Fibroblast of pulmonary artery (primary cell): ENCODE measurements at regions not wholly inside any gene's neighbourhood (a gene's known extent, or its start where the extent isn't known, plus 50 kb on each side); places are given as distances from the start of the nearest gene placed in this dataset.

Experiments used
- DNase-seq: peaks from one replicate; pipeline ENCODE4 v3.0.0-alpha.2; 2010; ENCODE audit warnings: low read depth
- H3K4me3 ChIP-seq: replicated peaks from 2 replicates; pipeline ENCODE4 v1.5.1; 2011; ENCODE audit warnings: low read depth, mild to moderate bottlenecking, control low read depth, low read length, moderate library complexity
- TF ChIP-seq, protein P1 (sequence below): IDR thresholded peaks from 2 replicates; pipeline ENCODE4 v1.5.1; 2011; ENCODE audit warnings: mild to moderate bottlenecking, control low read depth, low read length, inconsistent platforms; ENCODE audit errors: missing control alignments

DNA sequence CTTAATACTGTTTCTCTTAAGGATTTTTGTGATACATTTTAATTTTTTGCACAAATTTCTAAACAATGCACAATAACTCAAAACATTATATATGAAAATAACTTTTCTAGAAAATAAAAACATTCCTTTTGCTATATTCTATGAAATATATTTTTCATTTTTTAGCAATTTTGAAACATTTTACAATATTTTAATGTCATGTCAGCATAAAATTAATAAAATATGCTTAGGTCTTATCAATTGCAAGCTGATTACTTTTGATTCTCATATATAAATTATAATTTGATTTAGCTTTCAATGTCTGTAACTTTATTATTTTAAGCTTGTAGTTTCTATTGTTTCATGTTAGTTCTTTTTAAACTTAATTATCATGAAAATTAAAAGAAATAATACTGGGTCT, 898.7 kb downstream of the TMEM182 start:
- no peak for DNase-seq
- TF ChIP-seq, protein P1, sequence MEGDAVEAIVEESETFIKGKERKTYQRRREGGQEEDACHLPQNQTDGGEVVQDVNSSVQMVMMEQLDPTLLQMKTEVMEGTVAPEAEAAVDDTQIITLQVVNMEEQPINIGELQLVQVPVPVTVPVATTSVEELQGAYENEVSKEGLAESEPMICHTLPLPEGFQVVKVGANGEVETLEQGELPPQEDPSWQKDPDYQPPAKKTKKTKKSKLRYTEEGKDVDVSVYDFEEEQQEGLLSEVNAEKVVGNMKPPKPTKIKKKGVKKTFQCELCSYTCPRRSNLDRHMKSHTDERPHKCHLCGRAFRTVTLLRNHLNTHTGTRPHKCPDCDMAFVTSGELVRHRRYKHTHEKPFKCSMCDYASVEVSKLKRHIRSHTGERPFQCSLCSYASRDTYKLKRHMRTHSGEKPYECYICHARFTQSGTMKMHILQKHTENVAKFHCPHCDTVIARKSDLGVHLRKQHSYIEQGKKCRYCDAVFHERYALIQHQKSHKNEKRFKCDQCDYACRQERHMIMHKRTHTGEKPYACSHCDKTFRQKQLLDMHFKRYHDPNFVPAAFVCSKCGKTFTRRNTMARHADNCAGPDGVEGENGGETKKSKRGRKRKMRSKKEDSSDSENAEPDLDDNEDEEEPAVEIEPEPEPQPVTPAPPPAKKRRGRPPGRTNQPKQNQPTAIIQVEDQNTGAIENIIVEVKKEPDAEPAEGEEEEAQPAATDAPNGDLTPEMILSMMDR, result no peak
- no peak overlapping the region for H3K4me3 ChIP-seq

DNA sequence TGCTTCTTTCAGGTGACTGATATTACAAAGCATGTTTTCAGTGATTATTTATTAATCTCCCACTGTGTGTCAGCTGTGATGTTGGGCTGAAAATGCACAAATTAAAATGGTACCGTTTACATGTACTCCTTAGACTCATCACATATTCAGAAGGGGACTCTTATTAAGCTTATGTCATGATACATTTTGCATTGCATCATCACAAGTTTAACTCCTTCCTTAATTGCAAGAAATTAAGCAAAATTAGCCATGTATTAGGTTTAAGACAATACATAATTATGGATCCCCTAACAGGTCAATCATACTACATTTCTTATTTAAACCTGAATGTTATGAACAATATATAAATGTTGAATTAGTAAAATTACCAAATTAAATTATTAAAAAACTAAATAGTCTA, 899.1 kb downstream of the TMEM182 start:
- TF ChIP-seq, protein P1, result no peak

DNA sequence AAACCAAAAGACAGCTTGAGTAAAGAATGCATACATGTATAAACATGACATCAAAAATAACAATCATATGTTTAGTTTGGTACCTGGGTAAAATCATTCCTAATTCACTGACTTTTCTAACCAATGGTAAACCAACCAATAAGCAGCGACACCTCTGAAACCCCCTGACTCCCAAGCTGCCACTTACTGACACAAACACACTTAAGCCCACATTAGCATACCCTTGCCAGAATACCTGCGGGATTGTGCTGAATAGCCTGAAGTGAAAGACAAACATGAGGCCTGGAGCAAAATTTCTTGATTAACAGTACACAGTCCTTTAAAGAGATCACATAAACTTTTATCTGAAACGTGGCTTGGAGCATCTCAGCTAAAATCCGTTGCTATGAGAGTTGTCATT, 902.9 kb downstream of the TMEM182 start:
- TF ChIP-seq, protein P1, result no peak
- DNase-seq, result no peak
- H3K4me3 ChIP-seq, result no peak overlapping the region

More for the DNA sequence above, 899.1 kb downstream of the TMEM182 start:
- no peak for DNase-seq
- no peak overlapping the region for H3K4me3 ChIP-seq

DNA sequence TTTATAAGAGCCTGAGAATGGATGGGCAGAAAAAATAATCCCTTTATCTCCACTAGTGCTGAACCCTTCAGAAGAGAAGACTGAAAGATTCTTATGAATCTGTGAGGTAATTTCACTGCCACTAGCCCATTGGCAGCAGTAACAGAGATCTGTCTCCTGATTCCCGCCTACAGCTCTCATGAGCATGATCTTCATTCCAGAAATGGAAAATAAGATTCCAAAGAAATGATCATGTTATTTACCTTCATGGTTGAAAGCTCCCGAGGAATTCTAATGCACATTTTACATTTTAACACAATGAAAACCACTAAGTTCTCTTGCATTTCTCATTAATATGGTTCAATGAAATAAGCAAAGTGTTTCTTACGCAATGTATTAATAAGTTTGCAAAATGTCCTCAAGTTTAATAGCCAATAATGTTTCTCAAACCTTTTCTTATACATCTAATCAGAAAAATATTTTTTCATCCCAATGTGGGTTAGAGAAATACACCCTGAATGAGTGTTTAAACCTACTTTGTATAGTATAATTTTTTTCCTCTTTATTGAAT, 905.6 kb downstream of the TMEM182 start:
- DNase-seq, result no peak
- TF ChIP-seq, protein P1, result no peak

DNA sequence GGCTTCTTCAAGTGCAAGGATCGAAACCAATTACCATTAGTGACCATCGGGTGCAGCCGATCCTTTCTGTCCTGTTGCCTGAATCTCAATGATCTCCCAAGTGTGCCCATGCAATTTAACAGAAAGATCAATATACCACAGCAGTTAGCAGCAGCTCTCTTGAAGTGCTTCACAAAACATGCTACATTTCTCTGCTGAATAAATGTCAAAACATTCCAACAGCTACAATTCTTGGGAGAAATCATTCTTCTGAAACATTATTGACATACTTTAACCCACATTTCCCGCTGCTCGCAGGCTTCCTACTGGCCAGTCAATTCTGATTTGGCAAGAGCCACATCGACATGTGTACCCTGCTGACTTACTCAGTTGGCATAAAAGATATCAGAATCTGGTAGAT, 907.7 kb downstream of the TMEM182 start:
- TF ChIP-seq, protein P1, result no peak
- DNase-seq, result no peak
- H3K4me3 ChIP-seq, result no peak overlapping the region

More for the DNA sequence above, 905.6 kb downstream of the TMEM182 start:
- H3K4me3 ChIP-seq, result no peak overlapping the region
